ENCODE measurements at regions not wholly inside any gene's neighbourhood (a gene's known extent, or its start where the extent isn't known, plus 50 kb on each side); places are given as distances from the start of the nearest gene placed in this dataset.

GRCh38 chr5:154588091-154588774, 110.2 kb upstream of the HAND1 start:
- Histone ChIP-seq H3K36me3 (ENCODE audit: control insufficient read depth in 4 of 4, insufficient read depth in 3 of 4, low read depth in 1 of 4, low read length in 3 of 4) (no peaks in the 10 kb centered on the region), H3K4me1 (ENCODE audit: control insufficient read depth in 4 of 4, insufficient read depth in 4 of 4, low read length in 3 of 4) (no peaks in the 10 kb centered on the region), H3K9me3 (ENCODE audit: control insufficient read depth in 4 of 4, low read length in 3 of 4) (no peaks in the 10 kb centered on the region), H3K27ac (ENCODE audit: low read depth in 1 of 2, low read length in 2 of 2) (no peak overlapping the region), H3K27me3 (ENCODE audit: control insufficient read depth in 4 of 4, insufficient read depth in 4 of 4, low read length in 3 of 4) (peaks cover 0 to 2% (median 0%) of the 10 kb centered on the region in 4 donors), H3K9ac (ENCODE audit: low read depth in 1 of 2, low read length in 2 of 2) (no peak overlapping the region), H3K4me3 (ENCODE audit: low read depth in 1 of 3, low read length in 3 of 3) (no peak overlapping the region)
- 68% methylated on average over 13 of the region's 13 CpGs for WGBS
- DNase-seq (ENCODE audit: low spot score), result no peak
- no peak for TF ChIP-seq FOXA2 (IDR thresholded peaks at IDR 0.05)
- no peak for TF ChIP-seq HNF4A (conservative IDR thresholded peaks at IDR 0.05)
- TF ChIP-seq ATF3 (IDR thresholded peaks at IDR 0.05), result no peak
- no peak for TF ChIP-seq RXRA (IDR thresholded peaks at IDR 0.05)
- TF ChIP-seq JUND (IDR thresholded peaks at IDR 0.05), result no peak
- TF ChIP-seq HNF4G (IDR thresholded peaks at IDR 0.05), result no peak
- no peak for TF ChIP-seq FOXA1 (IDR thresholded peaks at IDR 0.05)

GRCh38 chr5:154587123-154588026, 109.3 kb upstream of the HAND1 start:
- 32% methylated on average over 10 of the region's 10 CpGs for WGBS
- Histone ChIP-seq H3K36me3 (ENCODE audit: control insufficient read depth in 4 of 4, insufficient read depth in 3 of 4, low read depth in 1 of 4, low read length in 3 of 4) (no peaks in the 10 kb centered on the region), H3K27ac (ENCODE audit: low read depth in 1 of 2, low read length in 2 of 2) (no peak overlapping the region), H3K9me3 (ENCODE audit: control insufficient read depth in 4 of 4, low read length in 3 of 4) (no peaks in the 10 kb centered on the region), H3K27me3 (ENCODE audit: control insufficient read depth in 4 of 4, insufficient read depth in 4 of 4, low read length in 3 of 4) (peaks cover 0 to 2% (median 0%) of the 10 kb centered on the region in 4 donors), H3K4me3 (ENCODE audit: low read depth in 1 of 3, low read length in 3 of 3) (no peak overlapping the region), H3K9ac (ENCODE audit: low read depth in 1 of 2, low read length in 2 of 2) (no peak overlapping the region), H3K4me1 (ENCODE audit: control insufficient read depth in 4 of 4, insufficient read depth in 4 of 4, low read length in 3 of 4) (no peaks in the 10 kb centered on the region)
- no peak for TF ChIP-seq REST (IDR thresholded peaks at IDR 0.05)
- no peak for TF ChIP-seq ZBTB33 (IDR thresholded peaks at IDR 0.05)
- DNase-seq (ENCODE audit: low spot score), result no peak

- H3K27ac ChIP-seq (ENCODE audit: low read depth in 1 of 2, low read length in 2 of 2), result no peak overlapping the region
- no peak overlapping the region for H3K4me3 ChIP-seq (ENCODE audit: low read depth in 1 of 3, low read length in 3 of 3)
- H3K27me3 ChIP-seq (ENCODE audit: control insufficient read depth in 4 of 4, insufficient read depth in 4 of 4, low read length in 3 of 4), result peaks cover 0 to 2% (median 0%) of the 10 kb centered on the region in 4 donors
- H3K4me1 ChIP-seq (ENCODE audit: control insufficient read depth in 4 of 4, insufficient read depth in 4 of 4, low read length in 3 of 4), result no peaks in the 10 kb centered on the region
- WGBS, result 71% methylated on average over 12 of the region's 12 CpGs
- no peak for DNase-seq (ENCODE audit: low spot score)
- no peak overlapping the region for H3K9ac ChIP-seq (ENCODE audit: low read depth in 1 of 2, low read length in 2 of 2)
- H3K9me3 ChIP-seq (ENCODE audit: control insufficient read depth in 4 of 4, low read length in 3 of 4), result no peaks in the 10 kb centered on the region
- H3K36me3 ChIP-seq (ENCODE audit: control insufficient read depth in 4 of 4, insufficient read depth in 3 of 4, low read depth in 1 of 4, low read length in 3 of 4), result no peaks in the 10 kb centered on the region
- TF ChIP-seq ATF3 (IDR thresholded peaks at IDR 0.05), result no peak
- no peak for TF ChIP-seq MAX (IDR thresholded peaks at IDR 0.05)
- TF ChIP-seq JUND (IDR thresholded peaks at IDR 0.05), result no peak
- TF ChIP-seq RXRA (IDR thresholded peaks at IDR 0.05), result no peak
- TF ChIP-seq RAD21 (IDR thresholded peaks at IDR 0.05), result no peak
- no peak for TF ChIP-seq SP1 (IDR thresholded peaks at IDR 0.05)
- no peak for TF ChIP-seq YY1 (IDR thresholded peaks at IDR 0.05)
- no peak for TF ChIP-seq HNF4G (IDR thresholded peaks at IDR 0.05)
- TF ChIP-seq EGR1 (IDR thresholded peaks at IDR 0.05; ENCODE audit: low read depth in 2 of 2), result no peak
- no peak for TF ChIP-seq CTCF (IDR thresholded peaks at IDR 0.05; ENCODE audit: low read depth, low read length, missing input control)
- no peak for TF ChIP-seq FOXA1 (IDR thresholded peaks at IDR 0.05)
These were observed 105.7 kb upstream of the HAND1 start for GRCh38 chr5:154583671-154584177.

Data from liver (tissue), 8 donors.